ENCODE measurements at regions not wholly inside any gene's neighbourhood (a gene's known extent, or its start where the extent isn't known, plus 50 kb on each side); places are given as distances from the start of the nearest gene placed in this dataset.

GRCh38 chr15:61404567-61404966 lies 175.5 kb upstream of the RORA start:
- no peak for TF ChIP-seq CTCF (IDR thresholded peaks at IDR 0.05)
- no peak for TF ChIP-seq POLR2A (IDR thresholded peaks at IDR 0.05)

Data from uterus (tissue), 2 donors.